ENCODE measurements at regions not wholly inside any gene's neighbourhood (a gene's known extent, or its start where the extent isn't known, plus 50 kb on each side); places are given as distances from the start of the nearest gene placed in this dataset.
"Not testable (repeated sequence)": the region's sequence is repeated elsewhere in the genome, so short reads cannot be mapped to it uniquely, and the experiment has no call there.

DNA sequence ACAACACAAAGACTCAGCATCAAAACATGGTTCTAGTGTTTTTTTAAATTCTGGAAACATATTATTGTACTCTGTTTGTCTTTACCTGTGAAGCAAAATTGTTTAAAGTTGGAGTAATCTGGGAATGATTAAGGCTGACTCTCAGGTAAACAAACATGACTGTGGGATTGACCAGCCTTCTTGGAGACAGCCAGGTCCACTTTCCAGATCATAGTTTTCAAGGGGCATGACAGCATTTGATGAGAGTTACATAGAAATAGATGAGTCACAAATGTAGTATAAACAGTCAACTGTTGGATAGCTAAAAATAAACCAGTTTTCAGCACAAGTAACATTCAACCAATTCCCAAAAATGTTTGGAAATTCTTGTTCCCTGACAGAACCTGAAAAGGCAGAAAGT is 1680.9 kb downstream of the OLFM4 start (continued):
- TF ChIP-seq, protein P1, sequence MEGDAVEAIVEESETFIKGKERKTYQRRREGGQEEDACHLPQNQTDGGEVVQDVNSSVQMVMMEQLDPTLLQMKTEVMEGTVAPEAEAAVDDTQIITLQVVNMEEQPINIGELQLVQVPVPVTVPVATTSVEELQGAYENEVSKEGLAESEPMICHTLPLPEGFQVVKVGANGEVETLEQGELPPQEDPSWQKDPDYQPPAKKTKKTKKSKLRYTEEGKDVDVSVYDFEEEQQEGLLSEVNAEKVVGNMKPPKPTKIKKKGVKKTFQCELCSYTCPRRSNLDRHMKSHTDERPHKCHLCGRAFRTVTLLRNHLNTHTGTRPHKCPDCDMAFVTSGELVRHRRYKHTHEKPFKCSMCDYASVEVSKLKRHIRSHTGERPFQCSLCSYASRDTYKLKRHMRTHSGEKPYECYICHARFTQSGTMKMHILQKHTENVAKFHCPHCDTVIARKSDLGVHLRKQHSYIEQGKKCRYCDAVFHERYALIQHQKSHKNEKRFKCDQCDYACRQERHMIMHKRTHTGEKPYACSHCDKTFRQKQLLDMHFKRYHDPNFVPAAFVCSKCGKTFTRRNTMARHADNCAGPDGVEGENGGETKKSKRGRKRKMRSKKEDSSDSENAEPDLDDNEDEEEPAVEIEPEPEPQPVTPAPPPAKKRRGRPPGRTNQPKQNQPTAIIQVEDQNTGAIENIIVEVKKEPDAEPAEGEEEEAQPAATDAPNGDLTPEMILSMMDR (IDR thresholded peaks at IDR 0.05; ENCODE audit: low read depth, low read length, missing input control) = no peak
- no peak for TF ChIP-seq NR2F2 (IDR thresholded peaks at IDR 0.05)

GRCh38 chr13:54733639-54734038 is 1705.0 kb downstream of the OLFM4 start:
- 44% methylated on average over 5 of the region's 5 CpGs for WGBS

DNA sequence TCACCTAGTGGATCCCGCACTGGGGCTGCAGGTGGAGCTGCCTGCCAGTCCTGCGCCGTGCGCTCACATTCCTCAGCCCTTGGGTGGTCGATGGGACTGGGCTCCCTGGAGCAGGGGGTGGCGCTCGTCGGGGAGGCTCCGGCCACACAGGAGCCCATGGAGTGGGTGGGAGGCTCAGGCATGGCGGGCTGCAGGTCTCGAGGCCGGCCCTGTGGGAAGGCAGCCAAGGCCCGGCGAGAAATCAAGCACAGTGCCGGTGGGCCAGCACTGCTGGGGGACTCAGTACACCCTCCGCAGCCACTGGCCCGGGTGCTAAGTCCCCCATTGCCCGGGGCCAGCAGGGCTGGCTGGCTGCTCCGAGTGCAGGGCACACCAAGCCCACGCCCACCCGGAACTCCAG is 1708.6 kb downstream of the OLFM4 start:
- not testable (repeated sequence) for H3K9ac ChIP-seq (ENCODE audit: low read depth in 1 of 2, low read length in 2 of 2); H3K36me3 ChIP-seq (ENCODE audit: control insufficient read depth in 4 of 4, insufficient read depth in 3 of 4, low read depth in 1 of 4, low read length in 3 of 4); DNase-seq (ENCODE audit: low spot score); H3K4me1 ChIP-seq (ENCODE audit: control insufficient read depth in 4 of 4, insufficient read depth in 4 of 4, low read length in 3 of 4); H3K4me3 ChIP-seq (ENCODE audit: low read depth in 1 of 3, low read length in 3 of 3); H3K27ac ChIP-seq (ENCODE audit: low read depth in 1 of 2, low read length in 2 of 2); H3K9me3 ChIP-seq (ENCODE audit: control insufficient read depth in 4 of 4, low read length in 3 of 4); H3K27me3 ChIP-seq (ENCODE audit: control insufficient read depth in 4 of 4, insufficient read depth in 4 of 4, low read length in 3 of 4)
- 95% methylated on average over 21 of the region's 21 CpGs for WGBS

More at GRCh38 chr13:54733639-54734038, 1705.0 kb downstream of the OLFM4 start:
- Histone ChIP-seq H3K4me3 (ENCODE audit: low read depth in 1 of 3, low read length in 3 of 3) (no peak overlapping the region), H3K4me1 (ENCODE audit: control insufficient read depth in 4 of 4, insufficient read depth in 4 of 4, low read length in 3 of 4) (no peaks in the 10 kb centered on the region), H3K36me3 (ENCODE audit: control insufficient read depth in 4 of 4, insufficient read depth in 3 of 4, low read depth in 1 of 4, low read length in 3 of 4) (no peaks in the 10 kb centered on the region), H3K27me3 (ENCODE audit: control insufficient read depth in 4 of 4, insufficient read depth in 4 of 4, low read length in 3 of 4) (no peaks in the 10 kb centered on the region), H3K27ac (ENCODE audit: low read depth in 1 of 2, low read length in 2 of 2) (no peak overlapping the region), H3K9ac (ENCODE audit: low read depth in 1 of 2, low read length in 2 of 2) (no peak overlapping the region), H3K9me3 (ENCODE audit: control insufficient read depth in 4 of 4, low read length in 3 of 4) (no peaks in the 10 kb centered on the region)
- TF ChIP-seq FOXA2 (IDR thresholded peaks at IDR 0.05) = no peak
- TF ChIP-seq NR2F2 (IDR thresholded peaks at IDR 0.05) = no peak
- TF ChIP-seq RAD21 (IDR thresholded peaks at IDR 0.05) = no peak
- TF ChIP-seq, protein P2, sequence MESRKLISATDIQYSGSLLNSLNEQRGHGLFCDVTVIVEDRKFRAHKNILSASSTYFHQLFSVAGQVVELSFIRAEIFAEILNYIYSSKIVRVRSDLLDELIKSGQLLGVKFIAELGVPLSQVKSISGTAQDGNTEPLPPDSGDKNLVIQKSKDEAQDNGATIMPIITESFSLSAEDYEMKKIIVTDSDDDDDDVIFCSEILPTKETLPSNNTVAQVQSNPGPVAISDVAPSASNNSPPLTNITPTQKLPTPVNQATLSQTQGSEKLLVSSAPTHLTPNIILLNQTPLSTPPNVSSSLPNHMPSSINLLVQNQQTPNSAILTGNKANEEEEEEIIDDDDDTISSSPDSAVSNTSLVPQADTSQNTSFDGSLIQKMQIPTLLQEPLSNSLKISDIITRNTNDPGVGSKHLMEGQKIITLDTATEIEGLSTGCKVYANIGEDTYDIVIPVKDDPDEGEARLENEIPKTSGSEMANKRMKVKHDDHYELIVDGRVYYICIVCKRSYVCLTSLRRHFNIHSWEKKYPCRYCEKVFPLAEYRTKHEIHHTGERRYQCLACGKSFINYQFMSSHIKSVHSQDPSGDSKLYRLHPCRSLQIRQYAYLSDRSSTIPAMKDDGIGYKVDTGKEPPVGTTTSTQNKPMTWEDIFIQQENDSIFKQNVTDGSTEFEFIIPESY (IDR thresholded peaks at IDR 0.05) = no peak
- TF ChIP-seq, protein P1 (IDR thresholded peaks at IDR 0.05; ENCODE audit: low read depth, low read length, missing input control) = no peak
- no peak for TF ChIP-seq JUND (IDR thresholded peaks at IDR 0.05)
- no peak for TF ChIP-seq HNF4A (conservative IDR thresholded peaks at IDR 0.05)
- no peak for TF ChIP-seq HNF4G (IDR thresholded peaks at IDR 0.05)
- no peak for TF ChIP-seq TAF1 (conservative IDR thresholded peaks at IDR 0.05)
- DNase-seq (ENCODE audit: low spot score) = no peak

DNA sequence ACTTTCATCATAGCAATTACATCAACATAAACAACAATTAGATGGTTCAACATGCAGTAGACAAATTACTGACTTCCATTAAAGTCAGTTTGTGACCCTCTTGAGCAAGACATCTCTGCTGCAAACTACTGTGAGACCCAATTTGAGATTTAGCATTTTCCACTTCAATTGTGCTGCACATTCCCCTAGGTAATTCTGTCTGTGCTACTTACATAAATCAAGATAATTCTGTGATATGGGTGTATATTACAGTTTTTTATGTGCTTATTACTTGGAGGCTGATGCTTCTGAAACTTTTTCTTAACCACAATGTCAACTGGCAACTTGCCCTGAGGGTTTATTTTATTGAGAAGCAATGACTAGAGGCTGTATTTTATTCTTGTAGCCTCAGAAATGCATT is 1714.4 kb downstream of the OLFM4 start:
- Histone ChIP-seq H3K4me3 (ENCODE audit: low read depth in 1 of 3, low read length in 3 of 3) (no peak overlapping the region), H3K27ac (ENCODE audit: low read depth in 1 of 2, low read length in 2 of 2) (no peak overlapping the region), H3K4me1 (ENCODE audit: control insufficient read depth in 4 of 4, insufficient read depth in 4 of 4, low read length in 3 of 4) (no peaks in the 10 kb centered on the region), H3K36me3 (ENCODE audit: control insufficient read depth in 4 of 4, insufficient read depth in 3 of 4, low read depth in 1 of 4, low read length in 3 of 4) (no peaks in the 10 kb centered on the region), H3K9ac (ENCODE audit: low read depth in 1 of 2, low read length in 2 of 2) (no peak overlapping the region), H3K9me3 (ENCODE audit: control insufficient read depth in 4 of 4, low read length in 3 of 4) (no peaks in the 10 kb centered on the region), H3K27me3 (ENCODE audit: control insufficient read depth in 4 of 4, insufficient read depth in 4 of 4, low read length in 3 of 4) (no peaks in the 10 kb centered on the region)
- no peak for DNase-seq (ENCODE audit: low spot score)
- TF ChIP-seq EGR1 (IDR thresholded peaks at IDR 0.05; ENCODE audit: low read depth in 2 of 2) = no peak
- TF ChIP-seq, protein P2 (IDR thresholded peaks at IDR 0.05) = no peak
